Caki2 (cell line): ENCODE measurements at regions not wholly inside any gene's neighbourhood (a gene's known extent, or its start where the extent isn't known, plus 50 kb on each side); places are given as distances from the start of the nearest gene placed in this dataset.
A peak's percentile ranks its signal among the peaks of the same experiment; 100 is the strongest.
"Not testable (repeated sequence)": the region's sequence is repeated elsewhere in the genome, so short reads cannot be mapped to it uniquely, and the experiment has no call there.

Experiments used
- DNase-seq: peaks from one replicate; pipeline ENCODE4 v3.0.0-alpha.2; 2015; ENCODE audit warnings: low read depth
- in situ Hi-C: cut with HindIII; loops from 2 replicates; pipeline ENCODE4 v1.10.0; 2016; ENCODE audit warnings: low sequenced_read_pairs, low pct_unique_long_range_greater_than_20kb, mixed read lengths

- in situ Hi-C loops = no loop called here
These were observed 513.9 kb downstream of the ADRA2A start for GRCh38 chr10:111590703-111591102.

GRCh38 chr10:111593578-111593977 lies 516.7 kb downstream of the ADRA2A start:
- DNase-seq = no peak
- in situ Hi-C loops = no loop called here

More at GRCh38 chr10:111590703-111591102, 513.9 kb downstream of the ADRA2A start:
- no peak for DNase-seq

- in situ Hi-C loops = no loop called here
These were observed 518.3 kb downstream of the ADRA2A start for GRCh38 chr10:111595173-111595572.

GRCh38 chr10:111598433-111599059 lies 521.7 kb downstream of the ADRA2A start:
- in situ Hi-C loops = no loop called here
- DNase-seq = peak; percentile 44

More at GRCh38 chr10:111595173-111595572, 518.3 kb downstream of the ADRA2A start:
- no peak for DNase-seq

- no peak for DNase-seq
- in situ Hi-C loops = no loop called here
These were observed 523.1 kb downstream of the ADRA2A start for GRCh38 chr10:111599943-111600342.

GRCh38 chr10:111600772-111601171 lies 523.9 kb downstream of the ADRA2A start:
- in situ Hi-C loops = no loop called here
- DNase-seq = no peak

GRCh38 chr10:111612273-111612672 lies 535.4 kb downstream of the ADRA2A start:
- in situ Hi-C loops = no loop called here
- no peak for DNase-seq

- DNase-seq = no peak
- in situ Hi-C loops = no loop called here
These were observed 549.4 kb downstream of the GPAM start for GRCh38 chr10:111634191-111634590.

- in situ Hi-C loops = no loop called here
These were observed 537.5 kb downstream of the GPAM start for GRCh38 chr10:111646021-111646420.

GRCh38 chr10:111648046-111648445 lies 535.5 kb downstream of the GPAM start:
- no peak for DNase-seq
- in situ Hi-C loops = no loop called here

More at GRCh38 chr10:111646021-111646420, 537.5 kb downstream of the GPAM start:
- no peak for DNase-seq

- in situ Hi-C loops = not testable (repeated sequence)
These were observed 534.5 kb downstream of the GPAM start for GRCh38 chr10:111649080-111649479.

GRCh38 chr10:111650088-111650487 lies 533.5 kb downstream of the GPAM start:
- in situ Hi-C loops = no loop called here
- DNase-seq = no peak

More at GRCh38 chr10:111649080-111649479, 534.5 kb downstream of the GPAM start:
- not testable (repeated sequence) for DNase-seq

- in situ Hi-C loops = no loop called here
- no peak for DNase-seq
These were observed 527.5 kb downstream of the GPAM start for GRCh38 chr10:111656066-111656465.

- no peak for DNase-seq
- in situ Hi-C loops = no loop called here
These were observed 505.8 kb downstream of the GPAM start for GRCh38 chr10:111677759-111678158.

GRCh38 chr10:111686796-111687195 lies 496.8 kb downstream of the GPAM start:
- in situ Hi-C loops = no loop called here
- DNase-seq = no peak

GRCh38 chr10:111698711-111699110 lies 484.9 kb downstream of the GPAM start:
- no peak for DNase-seq
- in situ Hi-C loops = no loop called here

GRCh38 chr10:111703986-111704385 lies 479.6 kb downstream of the GPAM start:
- no peak for DNase-seq
- in situ Hi-C loops = no loop called here

- in situ Hi-C loops = no loop called here
- no peak for DNase-seq
These were observed 478.5 kb downstream of the GPAM start for GRCh38 chr10:111705021-111705420.

- no peak for DNase-seq
- in situ Hi-C loops = no loop called here
These were observed 477.2 kb downstream of the GPAM start for GRCh38 chr10:111706331-111706730.

GRCh38 chr10:111707076-111707475 lies 476.5 kb downstream of the GPAM start:
- in situ Hi-C loops = no loop called here
- no peak for DNase-seq
